ENCODE measurements at regions not wholly inside any gene's neighbourhood (a gene's known extent, or its start where the extent isn't known, plus 50 kb on each side); places are given as distances from the start of the nearest gene placed in this dataset.

DNA sequence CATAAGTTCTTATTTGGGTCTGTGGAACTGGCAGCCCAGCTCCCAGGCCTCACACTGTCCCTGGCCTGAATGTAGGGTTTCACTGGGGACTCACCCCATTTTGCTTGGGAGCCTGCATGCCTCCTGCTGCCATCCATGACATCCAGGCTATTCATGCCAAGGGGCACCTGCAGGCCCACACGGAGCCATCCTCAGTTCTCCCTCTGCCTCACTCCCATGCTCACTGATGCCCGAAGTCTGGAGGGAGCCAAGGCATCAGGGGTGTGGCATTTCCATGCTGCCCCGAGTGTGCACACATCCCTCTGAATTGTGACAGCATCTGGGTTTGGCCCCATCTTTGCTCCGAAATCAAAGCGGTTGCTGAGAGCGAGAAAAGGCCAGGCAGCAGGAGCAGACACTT, 67.4 kb upstream of the ZNF804A start:
- Histone ChIP-seq H3K27me3 (ENCODE audit: control insufficient read depth, insufficient read depth, low read length) (no peaks in the 10 kb centered on the region), H3K36me3 (ENCODE audit: control insufficient read depth, insufficient read depth, low read length) (no peaks in the 10 kb centered on the region), H3K4me3 (ENCODE audit: low read depth, low read length) (no peak overlapping the region)
- POLR2A ChIA-PET: no interaction called here
- CTCF ChIA-PET: no interaction called here
- no peak for TF ChIP-seq CTCF (IDR thresholded peaks at IDR 0.05; ENCODE audit: insufficient read depth, low read depth, low read length)
- no peak for DNase-seq (ENCODE audit: low read depth)

- ChIA-PET POLR2A (no interaction called here), CTCF (no interaction called here)
- no peak for DNase-seq (ENCODE audit: low read depth)
- Histone ChIP-seq H3K36me3 (ENCODE audit: control insufficient read depth, insufficient read depth, low read length) (no peaks in the 10 kb centered on the region), H3K27me3 (ENCODE audit: control insufficient read depth, insufficient read depth, low read length) (no peaks in the 10 kb centered on the region), H3K4me3 (ENCODE audit: low read depth, low read length) (no peak overlapping the region)
- TF ChIP-seq CTCF (IDR thresholded peaks at IDR 0.05; ENCODE audit: insufficient read depth, low read depth, low read length): no peak
Measured at GRCh38 chr2:184532551-184532950, 65.8 kb upstream of the ZNF804A start.

DNA sequence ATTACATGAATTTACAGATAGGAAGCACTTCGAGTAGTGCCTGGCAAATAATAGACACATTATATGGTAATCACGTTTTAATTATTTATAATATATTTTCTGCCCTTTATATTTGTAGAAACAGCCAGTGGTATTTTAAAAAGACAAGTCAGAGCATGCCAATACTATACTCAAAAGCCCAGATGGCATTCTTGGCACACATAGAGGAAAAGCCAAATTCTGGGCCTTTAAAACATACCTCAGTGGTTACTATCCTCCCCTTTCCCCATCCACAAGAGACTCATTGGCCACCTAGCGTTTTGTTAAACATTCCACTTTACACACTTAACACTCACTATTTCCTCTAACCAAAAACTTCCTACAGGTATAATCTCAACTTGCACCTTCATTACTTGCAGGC, 63.3 kb upstream of the ZNF804A start:
- Histone ChIP-seq H3K4me3 (ENCODE audit: low read depth, low read length) (no peak overlapping the region), H3K36me3 (ENCODE audit: control insufficient read depth, insufficient read depth, low read length) (no peaks in the 10 kb centered on the region), H3K27me3 (ENCODE audit: control insufficient read depth, insufficient read depth, low read length) (no peaks in the 10 kb centered on the region)
- CTCF ChIA-PET: no interaction called here
- TF ChIP-seq CTCF (IDR thresholded peaks at IDR 0.05; ENCODE audit: insufficient read depth, low read depth, low read length): no peak
- POLR2A ChIA-PET: no interaction called here
- no peak for DNase-seq (ENCODE audit: low read depth)

- Histone ChIP-seq H3K4me3 (ENCODE audit: low read depth, low read length) (no peak overlapping the region), H3K27me3 (ENCODE audit: control insufficient read depth, insufficient read depth, low read length) (no peaks in the 10 kb centered on the region), H3K36me3 (ENCODE audit: control insufficient read depth, insufficient read depth, low read length) (no peaks in the 10 kb centered on the region)
- no peak for DNase-seq (ENCODE audit: low read depth)
- POLR2A ChIA-PET: no interaction called here
- TF ChIP-seq CTCF (IDR thresholded peaks at IDR 0.05; ENCODE audit: insufficient read depth, low read depth, low read length): no peak
- CTCF ChIA-PET: no interaction called here
Measured at GRCh38 chr2:184540246-184540789, 58.0 kb upstream of the ZNF804A start.

DNA sequence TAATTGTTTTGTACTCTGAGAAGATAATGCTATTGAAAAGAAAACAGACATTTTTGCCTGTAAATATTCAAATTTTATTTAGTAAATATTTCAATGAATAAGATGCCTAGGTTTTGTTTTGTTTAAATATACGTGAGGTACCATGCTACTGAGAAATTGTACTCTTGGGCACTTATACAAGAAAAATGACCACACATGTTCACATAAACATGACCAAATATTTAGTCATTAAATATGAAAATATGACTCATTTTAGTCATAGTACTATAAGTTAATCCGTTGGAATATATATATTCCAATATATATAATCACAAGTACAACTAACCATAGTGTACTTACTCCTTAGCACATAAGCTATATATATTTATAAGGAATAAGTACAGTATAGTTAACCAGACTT, 56.7 kb upstream of the ZNF804A start:
- CTCF ChIA-PET: no interaction called here
- no peak for TF ChIP-seq CTCF (IDR thresholded peaks at IDR 0.05; ENCODE audit: insufficient read depth, low read depth, low read length)
- no peaks in the 10 kb centered on the region for H3K27me3 ChIP-seq (ENCODE audit: control insufficient read depth, insufficient read depth, low read length)
- no peaks in the 10 kb centered on the region for H3K36me3 ChIP-seq (ENCODE audit: control insufficient read depth, insufficient read depth, low read length)
- no peak overlapping the region for H3K4me3 ChIP-seq (ENCODE audit: low read depth, low read length)
- POLR2A ChIA-PET: no interaction called here
- DNase-seq (ENCODE audit: low read depth): no peak

All from BJ (cell line).